GM12878 (cell line): ENCODE measurements at regions not wholly inside any gene's neighbourhood (a gene's known extent, or its start where the extent isn't known, plus 50 kb on each side); places are given as distances from the start of the nearest gene placed in this dataset.

ENCODE experiments used
- ATAC-seq: fragments of 200-7000 bp; cut with Tn5 transposase; 3 replicates; pipeline ENCODE4 v1.9.1; 2020; ENCODE audit warnings: mild to moderate bottlenecking, moderate library complexity
- BruUV-seq: library from RNA; stranded (reverse); fragments of 400-500 nt; replicated peaks from 2 replicates; lab custom pipeline; 2021; lab: Mats Ljungman, UMichigan
- CTCF ChIA-PET: fragments of 300-600 bp; sonication (Branson Sonifier 250); formaldehyde crosslinking; extraction: SDS; loops from one replicate; lab custom pipeline; 2021; ENCODE audit warnings: inconsistent platforms; lab: Yijun Ruan, JAX
- POLR2A ChIA-PET: fragments of 350-600 bp; formaldehyde crosslinking; extraction: SDS; loops from one replicate; lab custom pipeline; 2021; ENCODE audit warnings: inconsistent platforms; lab: Charles Lee
- RAD21 ChIA-PET: fragments of 300-600 bp; sonication (Branson Sonifier 250); formaldehyde crosslinking; loops from one replicate; lab custom pipeline; 2023; ENCODE audit warnings: antibody characterized with exemption; ENCODE audit not compliant: unreplicated experiment; lab: Charles Lee
- SMC1A ChIA-PET: fragments of 300-600 bp; sonication (Branson Sonifier 250); formaldehyde crosslinking; loops from one replicate; lab custom pipeline; 2023; ENCODE audit not compliant: unreplicated experiment, uncharacterized antibody; lab: Charles Lee
- DNase-seq: peaks from one replicate; pipeline ENCODE4 v3.0.0-alpha.2; 2011; ENCODE audit warnings: low read depth, low spot score
- FAIRE-seq: peaks from 3 replicates; lab custom pipeline; 2011; peaks lifted over from hg19 to GRCh38; lab: Jason Lieb, UNC
- H2AFZ ChIP-seq: 2 replicates; pipeline ENCODE4 v1.6.0; 2011; ENCODE audit warnings: low read depth, low read length, control low read depth; ENCODE audit not compliant: control insufficient read depth
- H3K27ac ChIP-seq: 2 replicates; pipeline ENCODE4 v1.5.1; 2011; ENCODE audit warnings: control low read depth; ENCODE audit not compliant: control insufficient read depth, insufficient read depth
- H3K27me3 ChIP-seq, 2 experiments: replicated peaks in 1 of 2; 2 replicates each; pipeline versions ENCODE4 v1.6.0 to v1.6.1; 2011; ENCODE audit warnings: low read length in 1 of 2; ENCODE audit not compliant: control insufficient read depth in 2 of 2, insufficient read depth in 2 of 2
- H3K36me3 ChIP-seq, 2 experiments: 2 replicates each; pipeline ENCODE4 v1.5.1; 2011; ENCODE audit warnings: low read length in 1 of 2; ENCODE audit not compliant: control insufficient read depth in 2 of 2, insufficient read depth in 2 of 2
- H3K4me1 ChIP-seq: 2 replicates; pipeline ENCODE4 v1.6.1; 2011; ENCODE audit warnings: mild to moderate bottlenecking, low read length, moderate library complexity, mixed read lengths; ENCODE audit not compliant: control insufficient read depth, insufficient read depth
- H3K4me2 ChIP-seq: 2 replicates; pipeline ENCODE4 v1.6.0; 2011; ENCODE audit warnings: control low read depth; ENCODE audit not compliant: control insufficient read depth, insufficient read depth
- H3K4me3 ChIP-seq: fragments of 200-600 bp; sonication (generic); 2 replicates; pipeline ENCODE4 v1.5.1; 2016
- H3K79me2 ChIP-seq: 2 replicates; pipeline ENCODE4 v1.6.0; 2011; ENCODE audit warnings: low read length; ENCODE audit not compliant: control insufficient read depth, insufficient read depth
- H3K9ac ChIP-seq: 2 replicates; pipeline ENCODE4 v1.8.0; 2011; ENCODE audit warnings: low read length, control low read depth, mixed read lengths; ENCODE audit not compliant: control insufficient read depth, insufficient read depth
- H3K9me3 ChIP-seq: replicated peaks from 3 replicates; pipeline ENCODE4 v1.5.1; 2011; ENCODE audit warnings: mild to moderate bottlenecking, low read length; ENCODE audit not compliant: control insufficient read depth, insufficient read depth
- H4K20me1 ChIP-seq: 2 replicates; pipeline ENCODE4 v1.6.0; 2011; ENCODE audit not compliant: control insufficient read depth, insufficient read depth
- CHD2 ChIP-seq: IDR thresholded peaks from 2 replicates; pipeline ENCODE4 v1.6.1; 2011; ENCODE audit warnings: low read depth, low read length, improper control_type of control experiment, borderline replicate concordance
- STAT1 ChIP-seq: fragments of 450-650 bp; conservative IDR thresholded peaks from 2 replicates; pipeline ENCODE4 v1.6.1; 2014; ENCODE audit warnings: antibody characterized with exemption, mild to moderate bottlenecking
- WGBS: methylation state at CpG from one replicate; pipeline ENCODE4 v1.1.6; 2016; ENCODE audit warnings: low lambda C conversion rate; ENCODE audit not compliant: insufficient replicate concordance, insufficient coverage; ENCODE audit errors: missing lambda C conversion rate; 5-methylcytosine and 5-hydroxymethylcytosine counted together
- in situ Hi-C: fragments of 300-500 bp; cut with MboI; formaldehyde crosslinking; loops from 9 replicates; pipeline ENCODE4 v1.14.3; 2018; ENCODE audit warnings: mixed read lengths
- intact Hi-C: fragments of 100-400 bp; cut with micrococcal nuclease; formaldehyde crosslinking; loops from one replicate; pipeline ENCODE4 v1.14.2; 2022; ENCODE audit not compliant: unreplicated experiment
- TF ChIP-seq, protein P1 (sequence below): fragments of 450-650 bp; conservative IDR thresholded peaks from 2 replicates; pipeline ENCODE4 v1.6.1; 2017; ENCODE audit warnings: mild to moderate bottlenecking, moderate library complexity
- TF ChIP-seq, protein P2 (sequence below): IDR thresholded peaks from 2 replicates; pipeline ENCODE4 v1.6.1; 2011; ENCODE audit warnings: borderline replicate concordance, low read depth, mild to moderate bottlenecking, moderate library complexity, low read length; ENCODE audit not compliant: insufficient read depth, poor library complexity, severe bottlenecking

DNA sequence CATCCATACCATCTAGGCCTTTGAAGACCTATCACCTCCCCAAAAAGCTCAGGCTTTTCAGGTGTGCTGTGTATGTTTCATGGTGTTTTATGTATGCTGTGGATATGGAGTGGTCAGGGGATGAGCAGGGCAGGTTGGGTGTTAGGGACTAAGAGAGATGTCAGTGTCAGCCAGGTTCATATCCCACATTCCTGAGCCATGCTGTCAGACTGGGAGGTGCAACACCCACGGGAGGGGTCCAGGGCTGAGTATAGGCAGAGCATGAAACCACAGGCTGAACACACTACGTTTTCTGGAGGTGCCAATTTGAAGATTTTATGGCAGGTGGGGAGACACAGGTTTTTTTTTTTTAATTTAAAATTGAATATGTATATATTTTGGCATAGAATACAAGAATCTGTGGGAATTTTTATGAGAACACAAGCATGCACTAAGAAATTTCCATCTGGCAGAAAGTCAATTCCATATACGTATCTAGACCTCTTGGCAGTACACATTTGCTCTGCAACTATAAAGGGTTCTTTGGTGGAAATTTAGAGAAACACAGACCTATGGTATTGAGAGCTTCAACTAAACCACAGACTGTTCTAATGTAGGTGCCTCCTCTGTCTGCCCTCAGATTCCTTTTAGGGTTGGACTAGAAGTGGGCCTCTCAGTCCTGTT is 101.9 kb upstream of the RNU6-1 start:
- H2AFZ ChIP-seq: no peak overlapping the region
- no peak overlapping the region for H3K4me3 ChIP-seq
- peaks cover 2% of the 10 kb centered on the region for H3K9me3 ChIP-seq
- intact Hi-C loops: loop anchor here (2.0 kb wide), 1 partner anchor 113 kb away; the partner anchor contains the start of gene PIAS1
- POLR2A ChIA-PET: no interaction called here
- SMC1A ChIA-PET: interaction anchor here (0.7 to 1.5 kb wide), 3 partner anchors 13 to 141 kb away, joined by 3 read pairs; no protein-coding TSS in a partner anchor
- H3K27ac ChIP-seq: no peak overlapping the region
- CTCF ChIA-PET: no interaction called here
- 37% methylated on average over 3 of the region's 3 CpGs for WGBS
- TF ChIP-seq CHD2 (no peak), STAT1 (no peak)
- TF ChIP-seq, protein P1, sequence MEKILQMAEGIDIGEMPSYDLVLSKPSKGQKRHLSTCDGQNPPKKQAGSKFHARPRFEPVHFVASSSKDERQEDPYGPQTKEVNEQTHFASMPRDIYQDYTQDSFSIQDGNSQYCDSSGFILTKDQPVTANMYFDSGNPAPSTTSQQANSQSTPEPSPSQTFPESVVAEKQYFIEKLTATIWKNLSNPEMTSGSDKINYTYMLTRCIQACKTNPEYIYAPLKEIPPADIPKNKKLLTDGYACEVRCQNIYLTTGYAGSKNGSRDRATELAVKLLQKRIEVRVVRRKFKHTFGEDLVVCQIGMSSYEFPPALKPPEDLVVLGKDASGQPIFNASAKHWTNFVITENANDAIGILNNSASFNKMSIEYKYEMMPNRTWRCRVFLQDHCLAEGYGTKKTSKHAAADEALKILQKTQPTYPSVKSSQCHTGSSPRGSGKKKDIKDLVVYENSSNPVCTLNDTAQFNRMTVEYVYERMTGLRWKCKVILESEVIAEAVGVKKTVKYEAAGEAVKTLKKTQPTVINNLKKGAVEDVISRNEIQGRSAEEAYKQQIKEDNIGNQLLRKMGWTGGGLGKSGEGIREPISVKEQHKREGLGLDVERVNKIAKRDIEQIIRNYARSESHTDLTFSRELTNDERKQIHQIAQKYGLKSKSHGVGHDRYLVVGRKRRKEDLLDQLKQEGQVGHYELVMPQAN: no peak
- TF ChIP-seq, protein P2, sequence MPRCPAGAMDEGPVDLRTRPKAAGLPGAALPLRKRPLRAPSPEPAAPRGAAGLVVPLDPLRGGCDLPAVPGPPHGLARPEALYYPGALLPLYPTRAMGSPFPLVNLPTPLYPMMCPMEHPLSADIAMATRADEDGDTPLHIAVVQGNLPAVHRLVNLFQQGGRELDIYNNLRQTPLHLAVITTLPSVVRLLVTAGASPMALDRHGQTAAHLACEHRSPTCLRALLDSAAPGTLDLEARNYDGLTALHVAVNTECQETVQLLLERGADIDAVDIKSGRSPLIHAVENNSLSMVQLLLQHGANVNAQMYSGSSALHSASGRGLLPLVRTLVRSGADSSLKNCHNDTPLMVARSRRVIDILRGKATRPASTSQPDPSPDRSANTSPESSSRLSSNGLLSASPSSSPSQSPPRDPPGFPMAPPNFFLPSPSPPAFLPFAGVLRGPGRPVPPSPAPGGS: no peak
- TF ChIP-seq, all 136 proteins: peak for 0
- in situ Hi-C loops: no loop called here
- DNase-seq (no peak), ATAC-seq (no peak), FAIRE-seq (no peak)
- no peaks in the 10 kb centered on the region for H3K27me3 ChIP-seq
- H3K79me2 ChIP-seq: no peaks in the 10 kb centered on the region
- no TSS peak for BruUV-seq
- H4K20me1 ChIP-seq: no peaks in the 10 kb centered on the region
- RAD21 ChIA-PET: interaction anchor here (1.7 kb wide), 1 partner anchor 11 kb away, joined by 4 read pairs; no protein-coding TSS in a partner anchor
- H3K4me1 ChIP-seq: peaks cover 36% of the 10 kb centered on the region
- H3K4me2 ChIP-seq: no peak overlapping the region
- H3K36me3 ChIP-seq: no peaks in the 10 kb centered on the region
- no peak overlapping the region for H3K9ac ChIP-seq
